Esophagus squamous epithelium (tissue), 4 donors: ENCODE measurements at regions not wholly inside any gene's neighbourhood (a gene's known extent, or its start where the extent isn't known, plus 50 kb on each side); places are given as distances from the start of the nearest gene placed in this dataset.

ENCODE experiments used
- CTCF ChIP-seq, 6 experiments: fragments of 450-650 bp in 4 of 6; fragments of 200-600 bp in 2 of 6; sonication (generic) in 2 of 6; IDR thresholded peaks; one replicate each; pipeline ENCODE4 v1.5.1; 2016 to 2019; ENCODE audit warnings: antibody characterized with exemption in 6 of 6, mild to moderate bottlenecking in 4 of 6, moderate library complexity in 4 of 6
- POLR2A ChIP-seq, 4 donors: fragments of 450-650 bp; IDR thresholded peaks; one replicate each; pipeline ENCODE4 v1.6.1; 2017; ENCODE audit warnings: antibody characterized with exemption in 4 of 4, mild to moderate bottlenecking in 4 of 4, moderate library complexity in 3 of 4

GRCh38 chr5:2288968-2289367, 406.2 kb upstream of the IRX4 start:
- TF ChIP-seq CTCF (IDR thresholded peaks at IDR 0.05) (no peak), POLR2A (IDR thresholded peaks at IDR 0.05) (no peak)
